ENCODE measurements at regions not wholly inside any gene's neighbourhood (a gene's known extent, or its start where the extent isn't known, plus 50 kb on each side); places are given as distances from the start of the nearest gene placed in this dataset.
"Not testable (repeated sequence)": the region's sequence is repeated elsewhere in the genome, so short reads cannot be mapped to it uniquely, and the experiment has no call there.

DNA sequence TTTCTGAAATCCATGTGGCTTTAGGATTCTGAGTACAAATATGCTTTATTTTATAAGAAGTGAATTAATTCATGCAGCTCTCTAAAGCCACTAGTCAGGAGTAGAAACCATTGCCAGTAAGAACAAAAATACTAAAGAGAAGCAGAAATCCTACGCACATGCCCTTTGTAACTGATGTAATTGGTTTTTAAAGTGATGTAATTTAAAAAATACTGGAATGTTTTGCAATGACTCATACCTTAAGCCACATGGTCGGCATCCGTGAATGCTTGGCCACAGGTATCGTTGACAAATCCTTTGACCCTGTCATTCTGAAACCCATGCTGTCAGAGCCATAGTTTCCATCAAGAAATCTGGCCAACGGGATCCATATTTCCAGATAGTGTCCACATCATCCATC, 213.3 kb downstream of the ACKR3 start:
- no peak overlapping the region for H3K4me3 ChIP-seq (ENCODE audit: low read depth in 1 of 2, low read length in 2 of 2)
- H3K4me1 ChIP-seq (ENCODE audit: insufficient read depth, low read length): no peaks in the 10 kb centered on the region
- H3K27me3 ChIP-seq (ENCODE audit: control insufficient read depth in 1 of 2, insufficient read depth in 2 of 2, low read length in 2 of 2): no peaks in the 10 kb centered on the region
- H3K27ac ChIP-seq (ENCODE audit: low read depth, low read length): no peak overlapping the region
- H3K9ac ChIP-seq (ENCODE audit: low read length): no peak overlapping the region
- no peaks in the 10 kb centered on the region for H3K36me3 ChIP-seq (ENCODE audit: insufficient read depth, low read length)
- no peaks in the 10 kb centered on the region for H3K9me3 ChIP-seq (ENCODE audit: low read length)

DNA sequence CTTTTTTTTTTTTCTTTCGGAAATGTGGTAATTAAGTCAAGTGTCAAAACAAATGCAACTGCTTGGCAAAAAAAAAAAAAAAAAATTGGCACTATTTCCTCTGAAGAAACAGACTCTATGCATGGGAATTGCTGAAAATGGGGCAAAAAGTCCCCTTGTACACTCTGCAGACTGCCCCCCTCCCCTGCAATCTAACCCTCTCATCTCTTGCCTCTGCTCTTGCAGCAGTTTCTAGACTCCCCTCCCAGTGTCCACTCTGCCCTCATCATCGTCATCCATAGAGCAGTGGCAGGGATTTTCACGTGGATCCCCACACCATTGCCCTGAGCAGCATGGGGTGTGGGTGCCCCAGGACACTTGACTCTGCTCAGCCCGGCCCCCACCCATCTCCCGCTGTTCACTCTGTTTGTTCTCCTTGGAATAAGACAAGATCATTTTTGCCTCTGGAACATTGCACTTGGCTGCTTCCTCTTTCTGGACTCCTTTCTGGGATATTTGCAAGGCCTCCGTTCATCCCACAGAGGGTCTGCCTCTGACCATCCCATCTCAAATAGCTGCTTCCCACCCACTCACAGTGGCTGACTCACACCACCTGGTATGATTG, 213.9 kb downstream of the ACKR3 start:
- Histone ChIP-seq H3K27me3 (ENCODE audit: control insufficient read depth in 1 of 2, insufficient read depth in 2 of 2, low read length in 2 of 2) (no peaks in the 10 kb centered on the region), H3K4me1 (ENCODE audit: insufficient read depth, low read length) (no peaks in the 10 kb centered on the region), H3K36me3 (ENCODE audit: insufficient read depth, low read length) (no peaks in the 10 kb centered on the region), H3K27ac (ENCODE audit: low read depth, low read length) (no peak overlapping the region), H3K9me3 (ENCODE audit: low read length) (no peaks in the 10 kb centered on the region), H3K4me3 (ENCODE audit: low read depth in 1 of 2, low read length in 2 of 2) (no peak overlapping the region), H3K9ac (ENCODE audit: low read length) (no peak overlapping the region)

- no peaks in the 10 kb centered on the region for H3K36me3 ChIP-seq (ENCODE audit: insufficient read depth, low read length)
- no peak overlapping the region for H3K27ac ChIP-seq (ENCODE audit: low read depth, low read length)
- no peak overlapping the region for H3K9ac ChIP-seq (ENCODE audit: low read length)
- no peaks in the 10 kb centered on the region for H3K27me3 ChIP-seq (ENCODE audit: control insufficient read depth in 1 of 2, insufficient read depth in 2 of 2, low read length in 2 of 2)
- H3K4me3 ChIP-seq (ENCODE audit: low read depth in 1 of 2, low read length in 2 of 2): no peak overlapping the region
- H3K4me1 ChIP-seq (ENCODE audit: insufficient read depth, low read length): no peaks in the 10 kb centered on the region
- H3K9me3 ChIP-seq (ENCODE audit: low read length): no peaks in the 10 kb centered on the region
Observed at GRCh38 chr2:236785611-236786057, 216.0 kb downstream of the ACKR3 start.

- Histone ChIP-seq H3K9ac (ENCODE audit: low read length) (no peak overlapping the region), H3K4me3 (ENCODE audit: low read depth in 1 of 2, low read length in 2 of 2) (no peak overlapping the region), H3K9me3 (ENCODE audit: low read length) (no peaks in the 10 kb centered on the region), H3K36me3 (ENCODE audit: insufficient read depth, low read length) (no peaks in the 10 kb centered on the region), H3K27ac (ENCODE audit: low read depth, low read length) (no peak overlapping the region), H3K4me1 (ENCODE audit: insufficient read depth, low read length) (no peaks in the 10 kb centered on the region), H3K27me3 (ENCODE audit: control insufficient read depth in 1 of 2, insufficient read depth in 2 of 2, low read length in 2 of 2) (no peaks in the 10 kb centered on the region)
Observed at GRCh38 chr2:236786751-236787150, 217.1 kb downstream of the ACKR3 start.

GRCh38 chr2:236787376-236787775, 217.8 kb downstream of the ACKR3 start:
- H3K27ac ChIP-seq (ENCODE audit: low read depth, low read length); H3K4me3 ChIP-seq (ENCODE audit: low read depth in 1 of 2, low read length in 2 of 2); H3K9ac ChIP-seq (ENCODE audit: low read length); H3K27me3 ChIP-seq (ENCODE audit: control insufficient read depth in 1 of 2, insufficient read depth in 2 of 2, low read length in 2 of 2); H3K36me3 ChIP-seq (ENCODE audit: insufficient read depth, low read length); H3K9me3 ChIP-seq (ENCODE audit: low read length); H3K4me1 ChIP-seq (ENCODE audit: insufficient read depth, low read length): not testable (repeated sequence)

GRCh38 chr2:236787885-236788284, 218.3 kb downstream of the ACKR3 start:
- no peak overlapping the region for H3K27ac ChIP-seq (ENCODE audit: low read depth, low read length)
- no peak overlapping the region for H3K4me3 ChIP-seq (ENCODE audit: low read depth in 1 of 2, low read length in 2 of 2)
- no peaks in the 10 kb centered on the region for H3K36me3 ChIP-seq (ENCODE audit: insufficient read depth, low read length)
- H3K4me1 ChIP-seq (ENCODE audit: insufficient read depth, low read length): no peaks in the 10 kb centered on the region
- H3K9ac ChIP-seq (ENCODE audit: low read length): no peak overlapping the region
- no peaks in the 10 kb centered on the region for H3K27me3 ChIP-seq (ENCODE audit: control insufficient read depth in 1 of 2, insufficient read depth in 2 of 2, low read length in 2 of 2)
- no peaks in the 10 kb centered on the region for H3K9me3 ChIP-seq (ENCODE audit: low read length)

GRCh38 chr2:236790963-236791362, 221.3 kb downstream of the ACKR3 start:
- no peaks in the 10 kb centered on the region for H3K36me3 ChIP-seq (ENCODE audit: insufficient read depth, low read length)
- H3K4me3 ChIP-seq (ENCODE audit: low read depth in 1 of 2, low read length in 2 of 2): no peak overlapping the region
- no peaks in the 10 kb centered on the region for H3K9me3 ChIP-seq (ENCODE audit: low read length)
- H3K27ac ChIP-seq (ENCODE audit: low read depth, low read length): no peak overlapping the region
- H3K27me3 ChIP-seq (ENCODE audit: control insufficient read depth in 1 of 2, insufficient read depth in 2 of 2, low read length in 2 of 2): no peaks in the 10 kb centered on the region
- no peak overlapping the region for H3K9ac ChIP-seq (ENCODE audit: low read length)
- no peaks in the 10 kb centered on the region for H3K4me1 ChIP-seq (ENCODE audit: insufficient read depth, low read length)

DNA sequence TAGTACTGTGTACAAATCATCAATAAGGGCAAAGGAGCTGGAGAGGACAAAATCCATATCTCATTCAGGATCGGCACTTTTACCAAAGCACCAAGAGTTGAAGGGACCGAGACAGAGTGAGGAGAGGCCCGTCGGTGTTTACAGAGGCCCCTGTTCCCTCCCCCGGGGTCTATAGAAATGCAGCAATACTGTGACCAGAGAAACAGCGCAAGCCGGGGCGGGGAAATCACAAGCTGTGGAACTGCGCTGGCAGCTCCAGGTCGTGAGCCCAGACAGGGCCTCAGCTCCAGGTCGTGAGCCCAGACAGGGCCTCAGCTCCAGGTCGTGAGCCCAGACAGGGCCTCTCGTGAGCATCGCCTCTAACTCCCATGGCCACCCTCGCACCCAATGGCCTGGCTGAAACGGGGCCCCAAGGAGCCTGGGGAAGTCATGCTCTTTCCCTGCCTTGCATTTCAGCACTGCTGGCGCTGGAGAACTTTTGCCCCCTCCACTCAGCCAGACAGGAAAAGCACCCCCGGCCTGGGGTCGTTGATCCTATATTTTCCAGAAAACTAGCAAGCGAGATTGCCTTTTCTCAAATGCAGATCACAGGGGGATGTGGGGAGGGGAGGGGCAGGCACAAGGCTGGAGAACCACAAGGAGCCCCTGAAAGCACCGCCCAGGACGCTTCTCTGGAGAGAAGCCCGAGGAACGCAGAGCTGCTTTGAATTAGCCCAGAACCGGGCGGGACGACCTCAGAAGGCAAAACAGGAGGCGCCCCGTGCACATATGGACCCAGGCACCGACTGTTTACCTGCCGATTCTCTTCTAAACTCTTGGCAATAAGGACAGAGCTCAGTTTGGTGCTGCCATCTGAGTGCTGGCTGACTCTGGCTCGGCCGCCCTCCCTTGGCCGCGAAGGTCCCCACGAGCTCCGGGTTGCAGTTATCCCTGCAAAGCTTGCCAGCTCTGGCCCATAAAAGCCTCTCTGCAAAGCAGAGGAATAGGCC, 223.7 kb downstream of the ACKR3 start:
- Histone ChIP-seq H3K4me3 (ENCODE audit: low read depth in 1 of 2, low read length in 2 of 2) (no peak overlapping the region), H3K9me3 (ENCODE audit: low read length) (no peaks in the 10 kb centered on the region), H3K4me1 (ENCODE audit: insufficient read depth, low read length) (no peaks in the 10 kb centered on the region), H3K27ac (ENCODE audit: low read depth, low read length) (no peak overlapping the region), H3K36me3 (ENCODE audit: insufficient read depth, low read length) (no peaks in the 10 kb centered on the region), H3K27me3 (ENCODE audit: control insufficient read depth in 1 of 2, insufficient read depth in 2 of 2, low read length in 2 of 2) (no peaks in the 10 kb centered on the region), H3K9ac (ENCODE audit: low read length) (no peak overlapping the region)

DNA sequence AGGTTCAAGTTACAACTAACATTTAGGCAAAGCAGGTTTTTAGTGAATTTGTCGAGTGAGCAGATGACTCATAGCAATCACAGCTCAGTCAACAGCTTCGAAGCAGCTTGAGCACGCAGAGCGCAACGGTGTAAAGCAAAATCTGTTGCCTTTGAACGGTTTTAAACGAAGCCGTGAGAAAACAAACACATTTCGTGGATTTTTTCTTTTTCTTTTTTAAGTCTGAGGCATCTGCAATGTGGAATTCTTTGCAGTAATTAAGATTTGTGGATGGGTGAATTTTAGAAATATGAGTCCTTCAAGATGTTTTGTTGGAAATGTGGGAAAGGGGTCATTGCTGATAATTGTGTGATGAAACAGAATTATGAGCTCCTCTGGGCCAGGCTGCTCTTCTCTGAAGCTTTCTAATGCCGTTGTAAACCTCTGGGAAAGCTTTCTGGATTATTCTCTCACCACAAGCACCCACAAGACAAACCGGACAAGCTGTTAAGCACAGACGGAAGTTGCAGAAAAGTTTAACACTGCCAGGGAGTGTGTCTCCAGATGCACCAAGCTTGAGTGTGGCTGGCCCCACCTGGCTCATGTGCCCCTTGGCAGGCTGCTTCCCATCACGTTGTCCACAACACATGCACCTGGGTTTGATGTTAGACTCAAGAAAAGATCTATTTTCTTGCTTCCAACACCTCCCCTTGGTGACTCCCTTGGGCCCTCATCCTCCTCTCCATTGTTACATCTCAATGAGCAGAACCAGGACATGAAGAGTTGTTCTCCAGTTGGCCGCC, 224.7 kb downstream of the ACKR3 start:
- Histone ChIP-seq H3K9me3 (ENCODE audit: low read length) (no peaks in the 10 kb centered on the region), H3K4me1 (ENCODE audit: insufficient read depth, low read length) (no peaks in the 10 kb centered on the region)

DNA sequence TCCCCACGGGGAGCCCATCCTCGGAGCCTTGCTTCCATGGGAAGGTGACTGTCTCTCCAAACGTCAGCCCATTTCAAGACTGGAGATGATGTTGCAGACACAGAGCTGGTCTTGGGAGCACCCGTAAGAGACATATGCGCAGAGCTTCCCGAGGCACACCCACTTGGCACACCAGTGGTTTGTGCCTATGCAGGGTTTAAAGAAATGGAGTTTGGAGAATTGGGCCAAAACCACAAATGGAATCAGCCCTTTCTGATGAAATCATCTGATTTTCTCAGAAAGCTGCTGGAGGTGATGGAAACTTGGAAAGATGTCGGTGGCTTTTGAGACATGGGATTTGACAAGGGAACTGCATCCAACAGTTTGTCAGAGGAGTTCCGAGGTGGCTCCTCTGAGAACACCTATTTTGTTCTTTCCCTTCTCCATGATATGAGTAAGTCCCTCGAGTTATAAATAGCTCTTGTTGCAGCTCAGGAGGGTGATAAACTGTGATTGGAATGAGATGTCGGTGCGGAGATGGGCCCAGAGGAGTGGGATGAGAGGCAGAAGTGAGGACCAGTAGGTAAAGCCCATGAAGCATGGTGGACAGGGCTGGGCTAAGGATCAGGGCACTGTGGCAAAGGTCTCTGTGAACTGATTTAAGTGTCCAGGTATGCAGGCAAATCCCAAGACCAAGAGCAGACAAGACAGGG, 225.7 kb downstream of the ACKR3 start:
- Histone ChIP-seq H3K4me1 (ENCODE audit: insufficient read depth, low read length) (no peaks in the 10 kb centered on the region), H3K4me3 (ENCODE audit: low read depth in 1 of 2, low read length in 2 of 2) (no peak overlapping the region), H3K9me3 (ENCODE audit: low read length) (no peaks in the 10 kb centered on the region), H3K27ac (ENCODE audit: low read depth, low read length) (no peak overlapping the region), H3K27me3 (ENCODE audit: control insufficient read depth in 1 of 2, insufficient read depth in 2 of 2, low read length in 2 of 2) (no peaks in the 10 kb centered on the region), H3K36me3 (ENCODE audit: insufficient read depth, low read length) (no peaks in the 10 kb centered on the region), H3K9ac (ENCODE audit: low read length) (no peak overlapping the region)

More for the DNA sequence above, 224.7 kb downstream of the ACKR3 start:
- Histone ChIP-seq H3K36me3 (ENCODE audit: insufficient read depth, low read length) (no peaks in the 10 kb centered on the region), H3K27me3 (ENCODE audit: control insufficient read depth in 1 of 2, insufficient read depth in 2 of 2, low read length in 2 of 2) (no peaks in the 10 kb centered on the region), H3K27ac (ENCODE audit: low read depth, low read length) (no peak overlapping the region), H3K4me3 (ENCODE audit: low read depth in 1 of 2, low read length in 2 of 2) (no peak overlapping the region), H3K9ac (ENCODE audit: low read length) (no peak overlapping the region)

- Histone ChIP-seq H3K27me3 (ENCODE audit: control insufficient read depth in 1 of 2, insufficient read depth in 2 of 2, low read length in 2 of 2) (no peaks in the 10 kb centered on the region), H3K9me3 (ENCODE audit: low read length) (no peaks in the 10 kb centered on the region), H3K4me1 (ENCODE audit: insufficient read depth, low read length) (no peaks in the 10 kb centered on the region), H3K9ac (ENCODE audit: low read length) (no peak overlapping the region), H3K36me3 (ENCODE audit: insufficient read depth, low read length) (no peaks in the 10 kb centered on the region), H3K4me3 (ENCODE audit: low read depth in 1 of 2, low read length in 2 of 2) (no peak overlapping the region), H3K27ac (ENCODE audit: low read depth, low read length) (no peak overlapping the region)
Observed at GRCh38 chr2:236795861-236796219, 226.2 kb downstream of the ACKR3 start.

Measured in muscle layer of colon (tissue), 2 donors.